ENCODE measurements at regions not wholly inside any gene's neighbourhood (a gene's known extent, or its start where the extent isn't known, plus 50 kb on each side); places are given as distances from the start of the nearest gene placed in this dataset.

GRCh38 chr17:5962371-5962770, 107.8 kb upstream of the WSCD1 start:
- Histone ChIP-seq H3K79me2 (ENCODE audit: low read depth) (no peaks in the 10 kb centered on the region), H3K4me3 (no peak overlapping the region), H3K27ac (no peak overlapping the region), H3F3A (ENCODE audit: low read depth) (no peaks in the 10 kb centered on the region), H3K4me2 (no peak overlapping the region), H3K4me1 (no peaks in the 10 kb centered on the region), H4K20me1 (ENCODE audit: low read depth) (no peaks in the 10 kb centered on the region), H3K36me3 (no peaks in the 10 kb centered on the region), H2AFZ (replicated peaks) (no peak overlapping the region), H3K9me3 (ENCODE audit: low read depth) (peaks cover 7% of the 10 kb centered on the region), H3K9ac (no peak overlapping the region), H3K27me3 (no peaks in the 10 kb centered on the region)
- Mint-ChIP-seq H3K9me3 (peaks cover 10% of the 10 kb centered on the region), H3K27me3 (ENCODE audit: insufficient read depth, low read depth) (peaks cover 10% of the 10 kb centered on the region), H3K4me1 (peaks cover 2% of the 10 kb centered on the region), H3K36me3 (no peaks in the 10 kb centered on the region), H3K27ac (no peak overlapping the region), H3K4me3 (no peak overlapping the region)
- TF ChIP-seq EZH2 (IDR thresholded peaks at IDR 0.05) (no peak), CTCF (IDR thresholded peaks at IDR 0.05) (no peak), EZH2phosphoT487 (IDR thresholded peaks at IDR 0.05) (no peak)
- DNase-seq (ENCODE audit: low spot score) = no peak

GRCh38 chr17:5971969-5972368, 98.2 kb upstream of the WSCD1 start:
- peaks cover 8% of the 10 kb centered on the region for H3K4me1 Mint-ChIP-seq
- no peak overlapping the region for H3K4me2 ChIP-seq
- H4K20me1 ChIP-seq (ENCODE audit: low read depth) = no peaks in the 10 kb centered on the region
- H3K79me2 ChIP-seq (ENCODE audit: low read depth) = no peaks in the 10 kb centered on the region
- H3K27me3 Mint-ChIP-seq (ENCODE audit: insufficient read depth, low read depth) = peaks cover 3% of the 10 kb centered on the region
- no peaks in the 10 kb centered on the region for H3K27me3 ChIP-seq
- peaks cover 22% of the 10 kb centered on the region for H3K9me3 Mint-ChIP-seq
- H3F3A ChIP-seq (ENCODE audit: low read depth) = no peaks in the 10 kb centered on the region
- no peak for TF ChIP-seq CTCF (IDR thresholded peaks at IDR 0.05)
- no peak for TF ChIP-seq EZH2phosphoT487 (IDR thresholded peaks at IDR 0.05)
- TF ChIP-seq EZH2 (IDR thresholded peaks at IDR 0.05) = no peak
- no peak overlapping the region for H3K4me3 ChIP-seq
- DNase-seq (ENCODE audit: low spot score) = no peak
- H3K36me3 ChIP-seq = no peaks in the 10 kb centered on the region
- H3K9ac ChIP-seq = no peak overlapping the region
- no peak overlapping the region for H3K27ac Mint-ChIP-seq
- no peaks in the 10 kb centered on the region for H3K36me3 Mint-ChIP-seq
- H3K4me1 ChIP-seq = peaks cover 6% of the 10 kb centered on the region
- no peak overlapping the region for H2AFZ ChIP-seq (replicated peaks)
- H3K27ac ChIP-seq = no peak overlapping the region
- no peak overlapping the region for H3K4me3 Mint-ChIP-seq
- no peaks in the 10 kb centered on the region for H3K9me3 ChIP-seq (ENCODE audit: low read depth)

GRCh38 chr17:5973410-5973809, 96.8 kb upstream of the WSCD1 start:
- H3K27ac Mint-ChIP-seq = peak overlapping the region; percentile 37
- no peak for TF ChIP-seq EZH2phosphoT487 (IDR thresholded peaks at IDR 0.05)
- TF ChIP-seq EZH2 (IDR thresholded peaks at IDR 0.05) = no peak
- TF ChIP-seq CTCF (IDR thresholded peaks at IDR 0.05) = no peak
- no peak overlapping the region for H3K9ac ChIP-seq
- no peak overlapping the region for H3K27ac ChIP-seq
- H4K20me1 ChIP-seq (ENCODE audit: low read depth) = no peaks in the 10 kb centered on the region
- no peak overlapping the region for H3K4me3 Mint-ChIP-seq
- no peak for DNase-seq (ENCODE audit: low spot score)
- peaks cover 14% of the 10 kb centered on the region for H3K9me3 Mint-ChIP-seq
- H3K4me3 ChIP-seq = no peak overlapping the region
- peaks cover 3% of the 10 kb centered on the region for H3K27me3 Mint-ChIP-seq (ENCODE audit: insufficient read depth, low read depth)
- H3K4me1 Mint-ChIP-seq = peaks cover 8% of the 10 kb centered on the region
- no peak overlapping the region for H3K4me2 ChIP-seq
- no peaks in the 10 kb centered on the region for H3K79me2 ChIP-seq (ENCODE audit: low read depth)
- H3K4me1 ChIP-seq = peaks cover 6% of the 10 kb centered on the region
- no peaks in the 10 kb centered on the region for H3K27me3 ChIP-seq
- no peaks in the 10 kb centered on the region for H3F3A ChIP-seq (ENCODE audit: low read depth)
- no peak overlapping the region for H2AFZ ChIP-seq (replicated peaks)
- no peaks in the 10 kb centered on the region for H3K36me3 Mint-ChIP-seq
- no peaks in the 10 kb centered on the region for H3K9me3 ChIP-seq (ENCODE audit: low read depth)
- H3K36me3 ChIP-seq = no peaks in the 10 kb centered on the region
